C4-2B (cell line): ENCODE measurements at regions not wholly inside any gene's neighbourhood (a gene's known extent, or its start where the extent isn't known, plus 50 kb on each side); places are given as distances from the start of the nearest gene placed in this dataset.

Source experiments
- ZFX ChIP-seq: fragments of 450-650 bp; IDR thresholded peaks from 2 replicates; pipeline ENCODE4 v1.6.1; 2017
- TF ChIP-seq, protein P1 (sequence below): fragments of 450-650 bp; conservative IDR thresholded peaks from 2 replicates; pipeline ENCODE4 v1.5.1; 2017; ENCODE audit warnings: mild to moderate bottlenecking

DNA sequence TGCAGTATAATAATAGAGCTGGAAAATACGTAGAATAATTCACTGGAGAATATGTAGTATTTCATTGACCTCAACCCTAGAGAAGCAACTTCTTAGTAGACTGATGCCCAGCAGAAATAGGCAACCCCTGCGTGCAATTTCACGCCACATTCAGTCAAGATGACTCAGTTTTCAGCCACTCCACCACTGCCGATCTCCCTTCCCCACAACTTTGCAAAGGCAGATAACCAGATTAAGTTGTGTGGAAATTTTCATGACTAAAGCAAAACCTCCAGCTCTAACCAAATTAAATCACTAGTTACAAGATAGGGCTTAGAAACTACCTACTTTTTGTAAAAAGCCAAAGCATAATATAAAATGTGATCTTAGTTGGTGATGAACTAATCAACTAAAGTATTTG, 63.3 kb upstream of the STK17B start:
- TF ChIP-seq, protein P1, sequence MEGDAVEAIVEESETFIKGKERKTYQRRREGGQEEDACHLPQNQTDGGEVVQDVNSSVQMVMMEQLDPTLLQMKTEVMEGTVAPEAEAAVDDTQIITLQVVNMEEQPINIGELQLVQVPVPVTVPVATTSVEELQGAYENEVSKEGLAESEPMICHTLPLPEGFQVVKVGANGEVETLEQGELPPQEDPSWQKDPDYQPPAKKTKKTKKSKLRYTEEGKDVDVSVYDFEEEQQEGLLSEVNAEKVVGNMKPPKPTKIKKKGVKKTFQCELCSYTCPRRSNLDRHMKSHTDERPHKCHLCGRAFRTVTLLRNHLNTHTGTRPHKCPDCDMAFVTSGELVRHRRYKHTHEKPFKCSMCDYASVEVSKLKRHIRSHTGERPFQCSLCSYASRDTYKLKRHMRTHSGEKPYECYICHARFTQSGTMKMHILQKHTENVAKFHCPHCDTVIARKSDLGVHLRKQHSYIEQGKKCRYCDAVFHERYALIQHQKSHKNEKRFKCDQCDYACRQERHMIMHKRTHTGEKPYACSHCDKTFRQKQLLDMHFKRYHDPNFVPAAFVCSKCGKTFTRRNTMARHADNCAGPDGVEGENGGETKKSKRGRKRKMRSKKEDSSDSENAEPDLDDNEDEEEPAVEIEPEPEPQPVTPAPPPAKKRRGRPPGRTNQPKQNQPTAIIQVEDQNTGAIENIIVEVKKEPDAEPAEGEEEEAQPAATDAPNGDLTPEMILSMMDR = no peak
- no peak for TF ChIP-seq ZFX
